HEK293T (cell line): ENCODE measurements at regions not wholly inside any gene's neighbourhood (a gene's known extent, or its start where the extent isn't known, plus 50 kb on each side); places are given as distances from the start of the nearest gene placed in this dataset.

Source experiments
- BHLHE40 ChIP-seq: fragments of 450-650 bp; IDR thresholded peaks from 2 replicates; pipeline ENCODE4 v1.6.1; 2016; ENCODE audit warnings: mild to moderate bottlenecking, moderate library complexity, borderline replicate concordance
- CTBP1 ChIP-seq: fragments of 450-650 bp; IDR thresholded peaks from 2 replicates; pipeline ENCODE4 v1.6.1; 2016; ENCODE audit warnings: borderline replicate concordance
- FOXA1 ChIP-seq: fragments of 450-650 bp; IDR thresholded peaks from 2 replicates; pipeline ENCODE4 v1.6.1; 2016; ENCODE audit warnings: mild to moderate bottlenecking
- FOXK2 ChIP-seq: fragments of 450-650 bp; IDR thresholded peaks from 2 replicates; pipeline ENCODE4 v1.6.1; 2016; ENCODE audit warnings: mild to moderate bottlenecking
- FOXM1 ChIP-seq: fragments of 450-650 bp; IDR thresholded peaks from 2 replicates; pipeline ENCODE4 v1.6.1; 2017; ENCODE audit warnings: mild to moderate bottlenecking, borderline replicate concordance
- SUZ12 ChIP-seq: fragments of 450-650 bp; IDR thresholded peaks from 2 replicates; pipeline ENCODE4 v1.6.1; 2016; ENCODE audit warnings: mild to moderate bottlenecking

GRCh38 chr11:129592191-129592590 is 216.5 kb downstream of the BARX2 start:
- TF ChIP-seq FOXA1 (no peak), CTBP1 (no peak), FOXK2 (no peak), FOXM1 (no peak), SUZ12 (no peak), BHLHE40 (no peak)
